Heart right ventricle (tissue), 16 donors: ENCODE measurements at regions not wholly inside any gene's neighbourhood (a gene's known extent, or its start where the extent isn't known, plus 50 kb on each side); places are given as distances from the start of the nearest gene placed in this dataset.

Experiments
- ATAC-seq, 8 donors: fragments of 200-7000 bp; cut with Tn5 transposase; one replicate each; pipeline ENCODE4 v1.9.1; 2020; ENCODE audit warnings: mild to moderate bottlenecking in 8 of 8, moderate library complexity in 8 of 8, moderate number of reproducible peaks in 1 of 8
- DNase-seq, 2 donors: peaks; one replicate each; pipeline ENCODE4 v3.0.0-alpha.2; 2020
- H3K27ac ChIP-seq, 10 donors: fragments of 200-600 bp; sonication (generic) in 2 of 10; one replicate each; pipeline versions ENCODE4 v1.5.0 to v1.8.0; 2020 to 2022; ENCODE audit warnings: mild to moderate bottlenecking in 3 of 10
- H3K27me3 ChIP-seq, 7 donors: fragments of 200-600 bp; one replicate each; pipeline ENCODE4 v1.8.0; 2021 to 2022; ENCODE audit warnings: mild to moderate bottlenecking in 2 of 7
- H3K36me3 ChIP-seq, 9 donors: fragments of 200-600 bp; sonication (generic) in 1 of 9; one replicate each; pipeline versions ENCODE4 v1.5.0 to v1.8.0; 2020 to 2022; ENCODE audit warnings: mild to moderate bottlenecking in 2 of 9
- H3K4me1 ChIP-seq, 9 donors: fragments of 200-600 bp; sonication (generic) in 1 of 9; one replicate each; pipeline versions ENCODE4 v1.5.0 to v1.8.0; 2020 to 2022; ENCODE audit warnings: mild to moderate bottlenecking in 4 of 9
- H3K4me3 ChIP-seq, 10 donors: fragments of 200-600 bp; sonication (generic) in 2 of 10; one replicate each; pipeline versions ENCODE4 v1.5.0 to v1.8.0; 2020 to 2022; ENCODE audit warnings: mild to moderate bottlenecking in 7 of 10, moderate library complexity in 2 of 10
- H3K9me3 ChIP-seq, 11 donors: fragments of 200-600 bp in 10 of 11; sonication (generic) in 2 of 11; one replicate each; pipeline versions ENCODE4 v1.5.0 to v1.8.0; 2013 to 2022; ENCODE audit warnings: mild to moderate bottlenecking in 2 of 11, control low read depth in 1 of 11, moderate library complexity in 1 of 11
- WGBS, 2 donors: extraction: QIAGEN DNeasy Blood & Tissue Kit; methylation state at CpG; one replicate each; pipeline ENCODE4 v1.1.7; 2013; ENCODE audit warnings: inconsistent platforms in 1 of 2; 5-methylcytosine and 5-hydroxymethylcytosine counted together
- intact Hi-C, 10 donors: fragments of 100-400 bp; cut with DNase I; formaldehyde crosslinking; loops; one replicate each; pipeline versions ENCODE4 v1.11.1 to v1.14.2; 2022
- TF ChIP-seq, protein P1 (sequence below), 9 donors: fragments of 200-600 bp; sonication (generic) in 2 of 9; IDR thresholded peaks; one replicate each; pipeline versions ENCODE4 v1.5.0 to v1.8.0; 2021 to 2022; ENCODE audit warnings: antibody characterized with exemption in 9 of 9, mild to moderate bottlenecking in 5 of 9, moderate library complexity in 1 of 9
- donor health status: Arrhythmogenic right ventricular cardiomyopathy.
- donor health status: ischemic (EF 13 %, LVEDD 7.1; RV severe dilation, severe dysfunction).
- donor health status: healthy with polysubstance abuse.
- donor health status: DM: no; HTN: yes; CAD: no.
- donor health status: DM: no; HTN: no; CAD: no.
- donor health status: ischemic (EF 25% LVEDD 6.9; RV normal size, moderate dysfunction).
- donor health status: ischemic (EF 25% LVEDD 5.7; RV mildly dilated, moderate dysfunction).
- donor health status: healthy.
- donor health status: DM: yes; HTN: yes; CAD: no.
- donor health status: Ischemic cardiomyopathy.
- donor health status: ischemic (EF 35%, LVEDD 5.7; RV mildly dilated, moderate dysfunction).
- donor health status: nonischemic (EF 11% LVEDD 7.7; RV severe dilation, severe dysfunction).
- donor health status: DM: yes; HTN: yes; CAD: no.
- donor health status: PGD.
- donor health status: ischemic (EF 29% LVEDD 5.4; RV normal size, mild dysfunction).
- donor health status: nonischemic (EF 23%, LVEDD 6.1; RV moderate dilation, normal function).

DNA sequence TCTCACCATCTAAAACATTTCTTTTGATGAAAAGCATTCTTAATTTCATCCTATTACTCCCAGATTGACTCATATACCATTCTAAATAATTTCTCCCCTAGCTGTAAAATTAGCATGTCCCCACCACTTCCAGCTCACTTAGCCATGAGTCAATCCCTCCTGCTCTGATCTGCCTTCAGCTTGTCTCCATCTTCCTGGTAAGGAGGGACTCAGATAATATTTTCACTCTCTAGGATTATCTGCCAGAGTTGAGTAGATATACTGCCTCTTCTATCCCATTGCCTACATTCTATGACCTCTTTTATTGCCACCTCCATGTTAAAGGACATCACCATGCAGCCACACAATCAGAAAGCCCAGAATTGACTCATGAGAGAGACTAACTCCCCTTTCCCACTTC lies 348.8 kb upstream of the POU3F2 start:
- intact Hi-C loops: no loop called here
- Histone ChIP-seq H3K4me3 (no peak overlapping the region), H3K27ac (no peak overlapping the region), H3K4me1 (no peaks in the 10 kb centered on the region), H3K36me3 (no peaks in the 10 kb centered on the region), H3K9me3 (no peaks in the 10 kb centered on the region), H3K27me3 (peaks cover 0 to 7% (median 0%) of the 10 kb centered on the region in 7 donors)
- DNase-seq (no peak), ATAC-seq (no peak)
- TF ChIP-seq, protein P1, sequence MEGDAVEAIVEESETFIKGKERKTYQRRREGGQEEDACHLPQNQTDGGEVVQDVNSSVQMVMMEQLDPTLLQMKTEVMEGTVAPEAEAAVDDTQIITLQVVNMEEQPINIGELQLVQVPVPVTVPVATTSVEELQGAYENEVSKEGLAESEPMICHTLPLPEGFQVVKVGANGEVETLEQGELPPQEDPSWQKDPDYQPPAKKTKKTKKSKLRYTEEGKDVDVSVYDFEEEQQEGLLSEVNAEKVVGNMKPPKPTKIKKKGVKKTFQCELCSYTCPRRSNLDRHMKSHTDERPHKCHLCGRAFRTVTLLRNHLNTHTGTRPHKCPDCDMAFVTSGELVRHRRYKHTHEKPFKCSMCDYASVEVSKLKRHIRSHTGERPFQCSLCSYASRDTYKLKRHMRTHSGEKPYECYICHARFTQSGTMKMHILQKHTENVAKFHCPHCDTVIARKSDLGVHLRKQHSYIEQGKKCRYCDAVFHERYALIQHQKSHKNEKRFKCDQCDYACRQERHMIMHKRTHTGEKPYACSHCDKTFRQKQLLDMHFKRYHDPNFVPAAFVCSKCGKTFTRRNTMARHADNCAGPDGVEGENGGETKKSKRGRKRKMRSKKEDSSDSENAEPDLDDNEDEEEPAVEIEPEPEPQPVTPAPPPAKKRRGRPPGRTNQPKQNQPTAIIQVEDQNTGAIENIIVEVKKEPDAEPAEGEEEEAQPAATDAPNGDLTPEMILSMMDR (IDR thresholded peaks at IDR 0.05): no peak

DNA sequence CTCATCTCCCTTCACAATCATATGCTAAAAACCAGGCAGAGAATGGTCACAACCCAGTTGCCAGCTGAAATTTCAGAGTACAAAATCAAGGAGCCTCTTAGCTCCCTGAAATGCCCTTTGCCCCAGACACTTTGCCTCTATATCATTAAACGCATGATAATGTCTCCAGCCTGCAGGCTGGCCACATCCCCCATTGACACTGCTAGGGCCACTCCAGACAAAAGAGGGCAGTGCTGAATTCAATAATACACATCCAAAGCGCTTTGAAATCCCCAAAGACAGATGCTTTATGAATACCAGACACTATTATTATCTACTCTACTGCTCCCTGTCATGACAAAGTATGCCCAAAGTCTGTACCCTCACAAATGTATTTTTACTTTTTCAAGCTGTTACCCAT lies 348.3 kb upstream of the POU3F2 start:
- Histone ChIP-seq H3K4me3 (no peak overlapping the region), H3K36me3 (no peaks in the 10 kb centered on the region), H3K27ac (no peak overlapping the region), H3K9me3 (no peaks in the 10 kb centered on the region), H3K4me1 (no peaks in the 10 kb centered on the region), H3K27me3 (peaks cover 0 to 7% (median 0%) of the 10 kb centered on the region in 7 donors)
- 17 to 26% methylated on average over 2 of the region's 2 CpGs for WGBS, 2 donors
- TF ChIP-seq, protein P1 (IDR thresholded peaks at IDR 0.05): no peak
- intact Hi-C loops: no loop called here
- no peak for ATAC-seq
- no peak for DNase-seq

DNA sequence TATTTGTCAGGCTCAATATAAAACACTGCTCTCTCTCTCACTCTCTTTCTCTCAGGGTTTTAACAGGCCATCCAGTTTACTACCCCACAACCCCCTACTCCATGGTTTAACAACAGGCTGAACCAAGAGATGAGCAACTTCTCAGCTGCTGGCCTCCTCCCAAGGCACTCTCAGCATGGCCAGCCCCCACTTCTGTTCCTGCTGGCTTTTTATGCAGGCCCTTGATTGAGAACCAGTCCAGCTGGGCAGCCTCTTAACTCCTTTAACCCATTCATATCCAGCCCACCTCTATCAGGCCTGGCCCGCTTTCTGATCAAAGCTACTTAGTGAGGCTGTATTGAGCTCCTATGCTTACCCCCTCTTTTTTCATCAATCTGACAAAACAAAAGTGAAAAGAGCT lies 346.8 kb upstream of the POU3F2 start:
- no peak overlapping the region for H3K4me3 ChIP-seq
- 28 to 70% methylated on average over 1 of the region's 1 CpG for WGBS, 2 donors
- H3K27ac ChIP-seq: no peak overlapping the region
- no peak for DNase-seq
- no peaks in the 10 kb centered on the region for H3K36me3 ChIP-seq
- no peaks in the 10 kb centered on the region for H3K4me1 ChIP-seq
- no peak for ATAC-seq
- peaks cover 0 to 7% (median 0%) of the 10 kb centered on the region in 7 donors for H3K27me3 ChIP-seq
- TF ChIP-seq, protein P1 (IDR thresholded peaks at IDR 0.05): no peak
- intact Hi-C loops: no loop called here
- H3K9me3 ChIP-seq: no peaks in the 10 kb centered on the region

GRCh38 chr6:98498144-98498775 lies 336.1 kb upstream of the POU3F2 start:
- no peaks in the 10 kb centered on the region for H3K27me3 ChIP-seq
- H3K36me3 ChIP-seq: no peaks in the 10 kb centered on the region
- WGBS, 2 donors: 58 to 75% methylated on average over 7 of the region's 7 CpGs
- no peak for ATAC-seq
- no peaks in the 10 kb centered on the region for H3K4me1 ChIP-seq
- H3K4me3 ChIP-seq: no peak overlapping the region
- TF ChIP-seq, protein P1 (IDR thresholded peaks at IDR 0.05): no peak
- H3K27ac ChIP-seq: no peak overlapping the region
- intact Hi-C loops: no loop called here
- no peaks in the 10 kb centered on the region for H3K9me3 ChIP-seq
- DNase-seq: no peak
